GM12873 (cell line): ENCODE measurements at regions not wholly inside any gene's neighbourhood (a gene's known extent, or its start where the extent isn't known, plus 50 kb on each side); places are given as distances from the start of the nearest gene placed in this dataset.

Experiments used
- CTCF ChIP-seq: IDR thresholded peaks from 2 replicates; pipeline ENCODE4 v1.5.1; 2012; ENCODE audit warnings: low read depth, mild to moderate bottlenecking, moderate library complexity, low read length, control low read depth; ENCODE audit not compliant: insufficient read depth; ENCODE audit errors: missing control alignments

- no peak for TF ChIP-seq CTCF
Measured at GRCh38 chr7:118349604-118350003, 125.1 kb downstream of the ANKRD7 start.

- no peak for TF ChIP-seq CTCF
Measured at GRCh38 chr7:118350260-118350659, 125.8 kb downstream of the ANKRD7 start.

GRCh38 chr7:118352867-118353453 lies 128.5 kb downstream of the ANKRD7 start:
- peak; percentile 13 for TF ChIP-seq CTCF

GRCh38 chr7:118366363-118366762 lies 141.9 kb downstream of the ANKRD7 start:
- TF ChIP-seq CTCF, result no peak

- no peak for TF ChIP-seq CTCF
Measured at GRCh38 chr7:118368958-118369357, 144.5 kb downstream of the ANKRD7 start.

GRCh38 chr7:118369987-118370386 lies 145.5 kb downstream of the ANKRD7 start:
- TF ChIP-seq CTCF, result no peak

- no peak for TF ChIP-seq CTCF
Measured at GRCh38 chr7:118372530-118372929, 148.0 kb downstream of the ANKRD7 start.

GRCh38 chr7:118389629-118390028 lies 165.1 kb downstream of the ANKRD7 start:
- no peak for TF ChIP-seq CTCF
